ENCODE measurements at regions not wholly inside any gene's neighbourhood (a gene's known extent, or its start where the extent isn't known, plus 50 kb on each side); places are given as distances from the start of the nearest gene placed in this dataset.

- TF ChIP-seq, protein P1, sequence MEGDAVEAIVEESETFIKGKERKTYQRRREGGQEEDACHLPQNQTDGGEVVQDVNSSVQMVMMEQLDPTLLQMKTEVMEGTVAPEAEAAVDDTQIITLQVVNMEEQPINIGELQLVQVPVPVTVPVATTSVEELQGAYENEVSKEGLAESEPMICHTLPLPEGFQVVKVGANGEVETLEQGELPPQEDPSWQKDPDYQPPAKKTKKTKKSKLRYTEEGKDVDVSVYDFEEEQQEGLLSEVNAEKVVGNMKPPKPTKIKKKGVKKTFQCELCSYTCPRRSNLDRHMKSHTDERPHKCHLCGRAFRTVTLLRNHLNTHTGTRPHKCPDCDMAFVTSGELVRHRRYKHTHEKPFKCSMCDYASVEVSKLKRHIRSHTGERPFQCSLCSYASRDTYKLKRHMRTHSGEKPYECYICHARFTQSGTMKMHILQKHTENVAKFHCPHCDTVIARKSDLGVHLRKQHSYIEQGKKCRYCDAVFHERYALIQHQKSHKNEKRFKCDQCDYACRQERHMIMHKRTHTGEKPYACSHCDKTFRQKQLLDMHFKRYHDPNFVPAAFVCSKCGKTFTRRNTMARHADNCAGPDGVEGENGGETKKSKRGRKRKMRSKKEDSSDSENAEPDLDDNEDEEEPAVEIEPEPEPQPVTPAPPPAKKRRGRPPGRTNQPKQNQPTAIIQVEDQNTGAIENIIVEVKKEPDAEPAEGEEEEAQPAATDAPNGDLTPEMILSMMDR (IDR thresholded peaks at IDR 0.05): no peak
- TF ChIP-seq POLR2A (IDR thresholded peaks at IDR 0.05): no peak
Measured at GRCh38 chr10:133028158-133028557, 59.6 kb upstream of the ADGRA1 start.
